GM12864 (cell line): ENCODE measurements at regions not wholly inside any gene's neighbourhood (a gene's known extent, or its start where the extent isn't known, plus 50 kb on each side); places are given as distances from the start of the nearest gene placed in this dataset.
"Not testable (repeated sequence)": the region's sequence is repeated elsewhere in the genome, so short reads cannot be mapped to it uniquely, and the experiment has no call there.

Source experiments
- DNase-seq: peaks from one replicate; pipeline ENCODE4 v3.0.0-alpha.2; 2011; ENCODE audit warnings: low read depth
- H3K4me3 ChIP-seq: 2 replicates; pipeline ENCODE4 v1.5.1; 2011; ENCODE audit warnings: mild to moderate bottlenecking, low read depth, low read length, control low read depth
- TF ChIP-seq, protein P1 (sequence below): IDR thresholded peaks from 2 replicates; pipeline ENCODE4 v1.5.1; 2011; ENCODE audit warnings: low read depth, mild to moderate bottlenecking, moderate library complexity, low read length, control low read depth, inconsistent platforms; ENCODE audit errors: missing control alignments

GRCh38 chr9:22645893-22646292 is 199.3 kb downstream of the DMRTA1 start:
- no peak overlapping the region for H3K4me3 ChIP-seq
- DNase-seq, result no peak

DNA sequence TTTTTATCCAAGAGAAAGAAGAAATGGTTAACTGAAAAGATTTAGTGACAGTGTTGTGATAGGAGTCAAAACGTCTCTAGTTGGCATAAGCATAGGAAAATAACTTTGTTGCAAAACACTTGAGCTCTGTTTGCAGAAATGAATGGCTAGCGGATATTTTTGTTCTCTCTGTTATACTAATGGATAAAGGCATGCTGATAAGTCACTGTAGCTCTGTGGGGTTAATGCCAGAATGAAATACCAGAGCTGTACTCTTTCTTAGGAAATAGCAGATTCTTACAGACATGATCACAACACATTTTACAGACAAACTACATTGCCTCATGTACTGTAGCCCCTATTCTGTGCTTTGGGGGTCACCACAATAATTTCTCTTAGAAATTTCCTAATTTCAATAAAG is 202.8 kb downstream of the DMRTA1 start:
- no peak overlapping the region for H3K4me3 ChIP-seq
- TF ChIP-seq, protein P1, sequence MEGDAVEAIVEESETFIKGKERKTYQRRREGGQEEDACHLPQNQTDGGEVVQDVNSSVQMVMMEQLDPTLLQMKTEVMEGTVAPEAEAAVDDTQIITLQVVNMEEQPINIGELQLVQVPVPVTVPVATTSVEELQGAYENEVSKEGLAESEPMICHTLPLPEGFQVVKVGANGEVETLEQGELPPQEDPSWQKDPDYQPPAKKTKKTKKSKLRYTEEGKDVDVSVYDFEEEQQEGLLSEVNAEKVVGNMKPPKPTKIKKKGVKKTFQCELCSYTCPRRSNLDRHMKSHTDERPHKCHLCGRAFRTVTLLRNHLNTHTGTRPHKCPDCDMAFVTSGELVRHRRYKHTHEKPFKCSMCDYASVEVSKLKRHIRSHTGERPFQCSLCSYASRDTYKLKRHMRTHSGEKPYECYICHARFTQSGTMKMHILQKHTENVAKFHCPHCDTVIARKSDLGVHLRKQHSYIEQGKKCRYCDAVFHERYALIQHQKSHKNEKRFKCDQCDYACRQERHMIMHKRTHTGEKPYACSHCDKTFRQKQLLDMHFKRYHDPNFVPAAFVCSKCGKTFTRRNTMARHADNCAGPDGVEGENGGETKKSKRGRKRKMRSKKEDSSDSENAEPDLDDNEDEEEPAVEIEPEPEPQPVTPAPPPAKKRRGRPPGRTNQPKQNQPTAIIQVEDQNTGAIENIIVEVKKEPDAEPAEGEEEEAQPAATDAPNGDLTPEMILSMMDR, result no peak
- DNase-seq, result no peak

More at GRCh38 chr9:22645893-22646292, 199.3 kb downstream of the DMRTA1 start:
- TF ChIP-seq, protein P1, result no peak

DNA sequence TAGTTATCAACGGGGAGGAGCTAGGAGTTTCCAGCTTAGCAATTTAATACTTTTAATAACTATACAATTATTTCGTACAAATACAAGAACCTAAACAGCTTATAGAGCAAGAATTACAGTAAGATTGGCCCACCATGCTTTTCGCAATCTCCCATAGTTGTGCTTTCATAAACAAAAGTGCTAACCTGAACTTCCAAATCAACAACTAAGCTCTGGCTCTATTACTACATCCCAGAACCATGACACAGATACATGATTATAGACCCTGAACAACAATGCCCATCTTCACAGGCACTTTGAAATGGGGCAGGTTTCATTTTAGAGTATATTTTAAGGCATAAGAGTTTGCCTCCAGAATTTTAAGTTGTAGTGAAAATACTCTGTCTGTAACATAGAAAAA is 203.5 kb downstream of the DMRTA1 start:
- H3K4me3 ChIP-seq, result no peak overlapping the region
- TF ChIP-seq, protein P1, result no peak
- no peak for DNase-seq

GRCh38 chr9:22650946-22651345 is 204.3 kb downstream of the DMRTA1 start:
- DNase-seq, result no peak
- H3K4me3 ChIP-seq, result no peak overlapping the region
- TF ChIP-seq, protein P1, result no peak

DNA sequence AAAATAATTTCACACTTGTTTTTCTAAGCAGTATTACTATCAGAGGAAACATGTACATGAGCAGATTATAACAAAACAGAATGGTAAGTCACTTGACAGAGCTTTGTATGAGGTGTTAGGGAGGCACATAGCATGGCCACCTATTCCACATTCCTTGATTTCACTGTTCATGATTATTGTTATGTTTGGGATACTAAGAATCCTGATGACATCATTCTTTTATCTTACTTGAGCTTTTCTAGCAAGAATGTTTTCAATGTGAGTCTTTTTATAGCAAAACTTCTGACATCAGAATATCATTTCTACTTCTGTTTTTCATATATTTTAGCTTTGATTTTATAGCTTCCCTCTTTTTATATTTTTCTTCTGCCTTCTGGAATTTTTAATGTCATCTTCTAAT is 208.2 kb downstream of the DMRTA1 start:
- DNase-seq, result no peak
- TF ChIP-seq, protein P1, result no peak
- no peak overlapping the region for H3K4me3 ChIP-seq

DNA sequence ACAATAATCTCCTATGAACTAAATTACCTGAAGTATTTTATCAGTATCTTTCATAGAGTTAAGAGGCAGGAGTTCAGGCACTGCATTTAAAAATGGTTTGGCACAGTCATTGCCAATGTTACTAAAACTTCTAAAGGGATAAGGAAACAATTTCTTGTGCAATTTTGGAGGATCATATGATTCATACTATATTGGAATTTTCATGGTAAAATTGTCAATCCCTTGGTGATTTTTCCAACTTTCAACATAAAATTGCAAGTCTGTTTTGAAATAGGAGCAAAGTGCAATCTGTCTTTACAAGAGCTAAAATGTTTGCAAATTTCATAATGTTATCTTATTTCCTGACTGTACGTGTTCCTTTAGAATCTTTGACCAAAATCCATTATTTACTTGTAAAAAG is 211.1 kb downstream of the DMRTA1 start:
- H3K4me3 ChIP-seq, result no peak overlapping the region
- TF ChIP-seq, protein P1, result no peak
- no peak for DNase-seq

GRCh38 chr9:22658484-22658883 is 211.9 kb downstream of the DMRTA1 start:
- DNase-seq, H3K4me3 ChIP-seq: not testable (repeated sequence)

GRCh38 chr9:22682536-22682935 is 235.9 kb downstream of the DMRTA1 start:
- no peak for DNase-seq
- H3K4me3 ChIP-seq, result no peak overlapping the region
- TF ChIP-seq, protein P1, result no peak
